Left lung (tissue), 4 donors: ENCODE measurements at regions not wholly inside any gene's neighbourhood (a gene's known extent, or its start where the extent isn't known, plus 50 kb on each side); places are given as distances from the start of the nearest gene placed in this dataset.
A peak's percentile ranks its signal among the peaks of the same experiment; 100 is the strongest.

Experiments used
- ATAC-seq: fragments of 200-7000 bp; cut with Tn5 transposase; one replicate; pipeline ENCODE4 v1.9.1; 2020; ENCODE audit warnings: moderate library complexity
- DNase-seq, 4 donors: peaks; one replicate each; pipeline ENCODE4 v3.0.0-alpha.2; 2013 to 2020
- H3K27ac ChIP-seq, 2 donors: fragments of 200-600 bp; sonication (generic) in 1 of 2; one replicate each; pipeline versions ENCODE4 v1.5.0 to v1.8.0; 2020 to 2021
- H3K27me3 ChIP-seq, 2 donors: fragments of 200-600 bp; sonication (generic) in 1 of 2; one replicate each; pipeline versions ENCODE4 v1.5.0 to v1.8.0; 2020 to 2021
- H3K36me3 ChIP-seq, 2 donors: fragments of 200-600 bp; sonication (generic) in 1 of 2; one replicate each; pipeline versions ENCODE4 v1.5.0 to v1.8.0; 2020 to 2021
- H3K4me1 ChIP-seq, 2 donors: fragments of 200-600 bp; one replicate each; pipeline ENCODE4 v1.8.0; 2021
- H3K4me3 ChIP-seq, 2 donors: fragments of 200-600 bp; sonication (generic) in 1 of 2; one replicate each; pipeline versions ENCODE4 v1.5.0 to v1.8.0; 2020 to 2021; ENCODE audit warnings: mild to moderate bottlenecking in 1 of 2
- H3K9me3 ChIP-seq, 2 donors: fragments of 200-600 bp; sonication (generic) in 1 of 2; one replicate each; pipeline versions ENCODE4 v1.5.0 to v1.8.0; 2020 to 2021
- CTCF ChIP-seq, 2 donors: fragments of 200-600 bp; sonication (generic) in 1 of 2; IDR thresholded peaks; one replicate each; pipeline versions ENCODE4 v1.5.0 to v1.8.0; 2021; ENCODE audit warnings: antibody characterized with exemption in 2 of 2
- intact Hi-C, 2 donors: fragments of 100-400 bp; cut with DNase I; formaldehyde crosslinking; loops; one replicate each; pipeline versions ENCODE4 v1.11.2 to v1.14.2; 2022
- donor health status: DM: no; HTN: yes; CAD: no.
- donor health status: DM: no; HTN: no; CAD: no.

- Histone ChIP-seq H3K36me3 (no peaks in the 10 kb centered on the region), H3K4me1 (no peaks in the 10 kb centered on the region), H3K4me3 (no peak overlapping the region), H3K27me3 (peaks cover 0 to 33% of the 10 kb centered on the region in 2 donors), H3K9me3 (no peaks in the 10 kb centered on the region), H3K27ac (no peak overlapping the region)
- peak; percentile 22 to 32 for TF ChIP-seq CTCF (IDR thresholded peaks at IDR 0.05)
- ATAC-seq: no peak
- intact Hi-C loops: no loop called here
- no peak for DNase-seq
These were observed 172.5 kb downstream of the SMAD2 start for GRCh38 chr18:47758000-47758399.

GRCh38 chr18:47756364-47757016 is 174.0 kb downstream of the SMAD2 start:
- no peaks in the 10 kb centered on the region for H3K36me3 ChIP-seq
- ATAC-seq: peak; percentile 88
- peaks cover 0 to 33% of the 10 kb centered on the region in 2 donors for H3K27me3 ChIP-seq
- intact Hi-C loops: no loop called here
- H3K4me1 ChIP-seq: no peaks in the 10 kb centered on the region
- no peaks in the 10 kb centered on the region for H3K9me3 ChIP-seq
- TF ChIP-seq CTCF (IDR thresholded peaks at IDR 0.05): peak; percentile 81 to 96
- no peak overlapping the region for H3K27ac ChIP-seq
- no peak overlapping the region for H3K4me3 ChIP-seq
- DNase-seq: peak in 3 of 4 donors; percentile 44 to 85 (median 56)

- ATAC-seq: no peak
- no peak for TF ChIP-seq CTCF (IDR thresholded peaks at IDR 0.05)
- H3K4me1 ChIP-seq: no peaks in the 10 kb centered on the region
- intact Hi-C loops: no loop called here
- no peak overlapping the region for H3K27ac ChIP-seq
- H3K36me3 ChIP-seq: no peaks in the 10 kb centered on the region
- H3K9me3 ChIP-seq: no peaks in the 10 kb centered on the region
- DNase-seq: no peak
- H3K27me3 ChIP-seq: peaks cover 0 to 25% of the 10 kb centered on the region in 2 donors
- no peak overlapping the region for H3K4me3 ChIP-seq
These were observed 175.4 kb downstream of the SMAD2 start for GRCh38 chr18:47755102-47755456.

GRCh38 chr18:47754311-47755101 is 176.0 kb downstream of the SMAD2 start:
- DNase-seq (peak in 2 of 4 donors; percentile 11 to 88), ATAC-seq (peak; percentile 69)
- H3K27me3 ChIP-seq: peaks cover 0 to 19% of the 10 kb centered on the region in 2 donors
- H3K9me3 ChIP-seq: no peaks in the 10 kb centered on the region
- no peak overlapping the region for H3K27ac ChIP-seq
- TF ChIP-seq CTCF (IDR thresholded peaks at IDR 0.05): peak; percentile 60 to 73
- H3K4me3 ChIP-seq: no peak overlapping the region
- H3K4me1 ChIP-seq: no peaks in the 10 kb centered on the region
- intact Hi-C loops: no loop called here
- H3K36me3 ChIP-seq: no peaks in the 10 kb centered on the region
